GM19468 (cell line): ENCODE measurements at regions not wholly inside any gene's neighbourhood (a gene's known extent, or its start where the extent isn't known, plus 50 kb on each side); places are given as distances from the start of the nearest gene placed in this dataset.

ENCODE experiments used
- ATAC-seq: cut with Tn5 transposase; IDR thresholded peaks from one replicate; pipeline ENCODE4 v1.9.1; 2021; ENCODE audit warnings: mild to moderate bottlenecking, moderate library complexity, moderate number of reproducible peaks; ENCODE audit not compliant: unreplicated experiment; ENCODE audit errors: extremely low read depth

DNA sequence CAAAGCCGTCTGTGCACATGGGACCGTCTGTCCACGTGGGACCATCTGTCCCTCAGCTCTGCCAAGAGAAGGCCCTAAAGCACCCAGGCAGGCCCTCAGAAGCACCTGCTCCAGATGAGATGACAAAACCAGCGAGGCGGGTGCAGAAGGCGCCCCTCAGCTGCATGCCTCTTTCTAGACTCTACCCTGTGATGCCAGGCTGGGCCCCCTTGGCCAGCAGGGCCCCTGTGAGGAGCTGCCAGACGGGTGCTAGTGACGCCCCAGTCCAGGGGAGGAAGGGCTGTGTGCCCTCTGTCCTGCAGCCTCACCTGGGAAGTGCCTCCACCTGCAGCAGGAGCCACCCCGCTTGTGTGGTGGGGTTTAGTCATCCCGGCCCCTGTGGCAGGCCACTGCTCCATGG, 309.2 kb upstream of the SHH start:
- ATAC-seq: no peak

DNA sequence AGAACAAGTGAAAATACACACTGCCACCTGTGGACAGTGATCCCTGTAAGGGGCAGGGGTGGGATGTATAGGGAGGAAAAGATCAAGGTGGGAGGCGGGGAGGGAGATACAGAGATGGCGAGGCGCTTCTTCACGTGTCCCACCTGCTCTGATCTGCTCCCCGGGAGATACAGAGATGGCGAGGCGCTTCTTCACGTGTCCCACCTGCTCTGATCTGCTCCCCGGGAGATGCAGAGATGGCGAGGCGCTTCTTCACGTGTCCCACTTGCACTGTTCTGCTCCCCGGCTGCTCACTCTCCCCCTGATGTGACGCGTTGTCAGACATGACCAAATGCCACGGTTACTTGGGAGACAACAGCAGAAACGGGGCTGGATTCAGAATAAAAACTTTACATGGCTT, 308.3 kb upstream of the SHH start:
- ATAC-seq: no peak

- ATAC-seq: no peak
Observed at GRCh38 chr7:156119771-156120170, 307.5 kb upstream of the SHH start.

DNA sequence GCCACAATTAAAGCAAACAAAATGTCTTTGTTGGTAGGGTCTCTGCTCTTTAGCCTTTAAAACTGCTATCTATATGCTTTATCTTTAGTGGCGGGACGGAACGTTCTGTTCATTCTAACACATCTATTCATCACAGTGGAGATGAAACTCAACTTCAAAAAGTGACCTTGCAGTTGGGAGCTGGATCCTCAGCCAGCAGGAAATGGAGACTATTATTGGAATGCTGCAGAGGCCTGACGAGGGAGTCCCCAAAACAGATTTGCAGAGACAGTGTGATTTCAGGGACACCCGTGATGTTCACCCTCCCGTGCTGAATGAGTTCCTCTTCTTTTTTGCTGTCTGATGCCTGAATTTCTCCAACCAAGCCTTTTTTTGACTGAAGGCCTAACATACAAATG, 306.0 kb upstream of the SHH start:
- ATAC-seq: no peak

- no peak for ATAC-seq
Observed at GRCh38 chr7:156117542-156118247, 305.4 kb upstream of the SHH start.

DNA sequence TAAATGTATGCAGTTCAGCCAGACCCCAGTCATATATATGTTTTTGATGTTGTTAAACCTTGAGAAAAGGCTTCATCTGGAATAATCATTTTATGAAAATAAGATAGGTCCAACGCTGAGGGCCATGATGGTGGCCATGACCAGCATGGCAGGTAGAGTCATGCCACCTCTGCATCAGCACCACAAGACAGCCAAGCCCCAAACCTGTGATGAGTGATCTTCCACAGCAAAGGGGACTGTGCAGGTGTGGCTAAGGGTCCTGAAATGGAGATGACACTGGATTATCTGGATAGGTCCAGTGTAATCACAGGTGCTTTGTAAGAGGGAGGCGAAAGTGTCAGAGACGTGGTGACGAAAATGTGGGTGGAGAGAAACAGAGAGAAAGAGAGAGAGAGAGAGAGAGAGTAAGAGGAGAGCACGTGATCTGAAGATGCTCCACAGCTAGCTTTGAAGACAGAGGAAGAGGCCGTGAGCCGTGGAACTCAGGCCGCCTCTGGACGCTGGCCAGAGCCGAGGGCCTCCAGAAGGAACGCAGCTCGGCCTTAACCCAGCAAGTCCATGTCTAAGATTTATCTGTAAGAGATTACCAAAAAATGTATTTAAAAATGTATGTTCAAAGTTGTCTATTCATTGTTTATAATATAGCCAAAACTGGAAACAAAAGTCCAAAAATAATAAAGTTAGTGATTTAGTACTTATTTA, 304.4 kb upstream of the SHH start:
- ATAC-seq: no peak

DNA sequence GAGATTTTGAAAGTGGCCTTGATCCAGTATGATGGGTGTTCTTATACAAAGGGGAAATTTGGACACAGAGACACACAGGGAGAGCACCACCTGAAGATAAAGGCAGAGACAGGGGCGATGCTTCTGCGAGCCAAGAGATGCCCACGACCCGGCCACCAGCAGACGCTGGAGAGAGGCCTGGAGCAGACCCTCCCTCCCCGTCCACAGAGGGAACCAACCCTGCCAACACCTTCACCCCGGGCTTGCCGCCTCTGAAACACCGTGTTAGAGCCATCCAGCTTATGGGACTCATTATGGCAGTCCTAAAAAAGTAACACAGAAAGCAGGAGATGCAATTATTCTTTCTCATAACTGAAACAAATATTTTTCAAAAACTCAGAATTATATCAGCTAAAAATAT, 303.3 kb upstream of the SHH start:
- no peak for ATAC-seq

DNA sequence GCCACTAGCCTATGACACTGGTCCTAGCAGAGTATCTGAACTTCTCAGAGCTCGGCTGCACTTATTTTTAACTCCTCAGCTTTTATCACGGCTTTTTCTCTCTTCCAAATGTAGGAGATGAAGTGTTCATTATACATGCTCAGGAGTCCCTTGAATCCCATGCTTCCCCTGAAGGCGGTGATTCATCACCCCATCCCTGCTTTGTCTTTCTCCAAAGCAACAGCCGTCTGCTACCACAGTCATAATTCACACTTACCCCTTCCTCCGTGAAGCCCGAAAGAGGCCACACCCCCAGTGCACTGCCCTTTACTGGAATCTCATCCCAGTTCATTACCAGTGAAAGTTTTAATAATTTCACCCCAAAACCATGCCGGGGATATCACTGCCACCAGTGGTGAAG, 301.5 kb upstream of the SHH start:
- no peak for ATAC-seq

DNA sequence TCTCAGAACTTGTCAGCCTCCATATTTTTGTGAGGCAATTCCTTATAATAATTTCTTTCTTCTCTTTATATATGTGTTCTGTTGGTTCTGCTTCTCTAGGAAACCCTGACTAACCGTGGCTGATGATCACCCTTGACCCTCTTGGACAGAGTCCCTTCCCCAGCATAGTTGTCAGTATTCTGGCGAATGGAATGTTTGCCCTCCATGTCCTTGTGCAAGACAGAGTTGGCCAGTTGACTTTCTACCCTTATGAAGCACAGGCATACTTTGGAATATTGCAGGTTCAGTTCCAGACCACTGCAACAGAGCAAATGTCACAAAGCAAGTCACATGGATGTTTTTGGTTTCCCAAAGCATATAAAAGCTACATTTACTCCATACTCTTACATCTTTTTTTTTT, 297.7 kb upstream of the SHH start:
- ATAC-seq: no peak

DNA sequence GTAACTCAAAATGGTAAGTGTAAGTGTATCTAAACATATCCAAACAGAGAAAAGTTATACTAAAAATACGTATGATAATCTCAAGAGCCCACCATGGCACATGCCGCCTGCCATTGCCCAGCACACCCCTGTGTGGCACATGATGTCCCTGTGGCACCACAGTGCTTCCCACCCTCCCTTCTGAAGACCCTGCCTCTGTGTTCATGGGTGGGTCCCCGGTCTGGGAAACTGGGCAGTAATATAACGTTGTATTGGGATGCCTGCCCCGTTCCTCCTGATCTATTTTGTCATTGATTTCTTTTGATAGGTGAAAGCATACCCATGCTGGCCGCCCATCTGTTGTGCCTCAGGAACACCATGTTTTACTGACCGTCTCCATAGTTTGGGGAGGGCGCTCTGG, 296.8 kb upstream of the SHH start:
- no peak for ATAC-seq

DNA sequence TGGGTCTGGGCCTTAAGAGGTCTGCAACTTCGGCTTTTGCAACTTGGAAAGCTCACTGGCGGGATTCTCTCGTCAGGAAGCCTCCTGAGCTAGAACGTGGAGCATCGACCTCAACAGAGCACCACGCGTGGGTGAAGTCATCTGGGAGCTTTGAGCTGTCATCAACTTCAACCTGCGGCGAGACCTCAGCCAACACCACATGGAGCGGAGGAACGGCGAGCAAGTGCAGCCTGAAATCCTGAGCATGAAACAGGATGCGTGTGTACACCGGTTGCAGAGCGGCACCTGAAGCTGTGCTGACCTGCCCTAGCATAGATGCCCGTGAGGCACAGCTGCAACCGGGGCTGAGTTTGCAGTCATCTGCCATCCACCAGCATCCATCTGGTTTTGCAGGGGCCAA, 295.7 kb upstream of the SHH start:
- no peak for ATAC-seq

DNA sequence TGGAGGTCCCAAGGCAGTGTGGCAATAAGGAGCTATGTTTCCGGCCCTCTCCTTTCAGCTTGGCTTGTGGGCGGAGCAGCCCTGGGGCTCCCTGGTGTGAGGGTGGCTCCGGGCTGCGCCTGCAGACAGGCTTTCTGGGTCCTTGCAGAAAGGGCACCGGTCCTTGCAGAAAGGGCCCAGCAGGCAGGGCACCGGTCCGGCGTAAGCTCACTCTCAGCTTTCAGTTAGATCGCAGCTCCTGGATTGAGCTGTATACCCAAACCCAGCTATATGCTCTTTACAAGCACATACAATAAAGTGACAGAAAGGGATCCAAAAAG, 293.8 kb upstream of the SHH start:
- no peak for ATAC-seq

DNA sequence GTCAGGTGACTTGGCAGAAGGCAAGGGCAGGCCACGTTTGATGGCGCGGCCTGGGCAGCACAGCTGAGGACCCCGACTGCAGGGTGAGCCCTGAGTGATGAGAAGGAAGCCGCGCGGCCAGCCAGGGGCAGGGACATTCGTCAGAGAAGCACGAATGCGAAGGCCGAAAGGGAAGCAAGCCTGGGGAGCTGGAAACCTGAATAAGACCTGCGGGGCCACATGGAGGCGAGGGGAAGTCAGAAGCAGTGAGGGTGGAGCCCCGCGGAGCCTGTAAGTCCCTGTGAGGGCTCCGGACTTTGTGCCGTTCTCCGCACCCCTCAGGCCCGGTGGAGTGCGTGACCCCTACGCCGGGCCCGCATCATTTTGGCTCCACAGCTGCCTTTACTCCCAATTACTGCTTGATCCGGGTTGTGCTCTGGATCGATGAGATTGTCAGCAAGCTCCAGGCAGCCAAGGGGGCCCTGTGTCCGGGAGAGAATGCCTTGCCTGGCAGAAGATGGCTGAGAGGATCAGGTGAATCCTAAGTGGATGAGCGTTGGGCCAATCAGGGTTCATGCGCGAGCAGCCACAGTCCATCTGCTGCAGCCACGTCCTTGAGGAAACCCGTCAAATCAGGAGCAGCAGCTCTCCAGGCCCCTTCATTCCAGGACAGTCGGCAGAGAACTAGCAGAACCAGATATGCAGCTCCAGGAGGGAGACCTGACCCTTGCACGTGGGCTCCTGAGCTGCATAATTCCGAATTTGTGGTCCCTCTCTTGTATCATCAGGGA, 293.3 kb upstream of the SHH start:
- ATAC-seq: no peak

GRCh38 chr7:156104501-156105336, 292.5 kb upstream of the SHH start:
- ATAC-seq: no peak

GRCh38 chr7:156102267-156102666, 290.0 kb upstream of the SHH start:
- ATAC-seq: no peak

DNA sequence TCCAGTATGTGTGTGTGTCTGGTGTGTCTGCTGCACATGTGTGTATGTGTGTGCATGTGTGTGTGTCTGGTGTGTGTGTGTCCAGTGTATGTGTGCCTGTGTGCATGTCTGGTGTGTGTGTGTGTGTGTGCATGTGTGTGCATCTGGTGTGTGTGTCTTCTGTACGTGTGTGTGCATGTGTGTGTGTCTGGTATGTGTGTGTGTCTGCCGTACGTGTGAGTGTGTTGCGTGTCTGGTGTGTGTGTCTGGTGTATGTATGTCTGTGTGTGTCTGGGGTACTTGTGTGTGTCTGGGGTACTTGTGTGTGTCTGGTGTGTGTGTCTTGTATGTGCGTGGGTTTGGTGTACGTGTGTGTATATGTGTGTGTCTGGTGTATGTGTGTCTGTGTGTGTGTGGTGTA, 289.1 kb upstream of the SHH start:
- ATAC-seq: no peak

GRCh38 chr7:156100086-156100485, 287.8 kb upstream of the SHH start:
- no peak for ATAC-seq

GRCh38 chr7:156099085-156099484, 286.8 kb upstream of the SHH start:
- no peak for ATAC-seq

- no peak for ATAC-seq
Observed at GRCh38 chr7:156096771-156097538, 284.7 kb upstream of the SHH start.
